WTC11 (cell line): ENCODE measurements at regions not wholly inside any gene's neighbourhood (a gene's known extent, or its start where the extent isn't known, plus 50 kb on each side); places are given as distances from the start of the nearest gene placed in this dataset.

ENCODE experiments used
- CTCF ChIP-seq: fragments of 200-600 bp; IDR thresholded peaks from 2 replicates; pipeline ENCODE4 v1.8.0; 2022; ENCODE audit warnings: antibody characterized with exemption
- FOXJ3 ChIP-seq: sonication (generic); formaldehyde crosslinking; IDR thresholded peaks from 2 replicates; pipeline ENCODE4 v1.9.0; 2021; ENCODE audit warnings: missing genetic modification reagents, mild to moderate bottlenecking, borderline replicate concordance
- GABPB1 ChIP-seq: sonication (generic); formaldehyde crosslinking; IDR thresholded peaks from 2 replicates; pipeline ENCODE4 v1.8.1; 2023; ENCODE audit warnings: mild to moderate bottlenecking, missing genetic modification reagents
- SP1 ChIP-seq: sonication (generic); formaldehyde crosslinking; conservative IDR thresholded peaks from 2 replicates; pipeline ENCODE4 v1.8.1; 2022; ENCODE audit warnings: missing genetic modification reagents
- ZNF416 ChIP-seq: fragments of 250-450 bp; sonication (Bioruptor Pico); IDR thresholded peaks from 2 replicates; pipeline ENCODE4 v1.9.0; 2021; ENCODE audit warnings: mild to moderate bottlenecking, inconsistent platforms
- TF ChIP-seq, protein P1 (sequence below): sonication (generic); formaldehyde crosslinking; IDR thresholded peaks from 2 replicates; pipeline ENCODE4 v1.8.1; 2022; ENCODE audit warnings: mild to moderate bottlenecking, moderate library complexity, missing genetic modification reagents

DNA sequence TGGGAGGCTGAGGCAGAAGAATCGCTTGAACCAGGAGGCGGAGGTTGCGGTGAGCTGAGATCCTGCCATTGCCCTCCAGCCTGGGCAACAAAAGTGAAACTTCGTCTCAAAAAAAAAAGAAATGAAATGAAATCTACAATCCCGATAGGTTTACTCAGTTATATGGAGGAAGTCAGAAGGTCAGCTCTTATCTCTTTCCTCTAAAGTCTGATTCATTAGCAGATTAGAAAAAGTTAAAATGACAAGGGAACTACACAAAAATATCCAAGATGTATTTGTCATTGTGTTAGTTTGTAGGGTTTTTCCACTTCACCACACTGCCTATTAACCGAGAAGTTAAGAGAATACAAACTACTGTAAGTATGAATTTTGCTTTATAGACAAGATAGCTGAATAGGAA, 420.6 kb downstream of the SHQ1 start:
- TF ChIP-seq, protein P1, sequence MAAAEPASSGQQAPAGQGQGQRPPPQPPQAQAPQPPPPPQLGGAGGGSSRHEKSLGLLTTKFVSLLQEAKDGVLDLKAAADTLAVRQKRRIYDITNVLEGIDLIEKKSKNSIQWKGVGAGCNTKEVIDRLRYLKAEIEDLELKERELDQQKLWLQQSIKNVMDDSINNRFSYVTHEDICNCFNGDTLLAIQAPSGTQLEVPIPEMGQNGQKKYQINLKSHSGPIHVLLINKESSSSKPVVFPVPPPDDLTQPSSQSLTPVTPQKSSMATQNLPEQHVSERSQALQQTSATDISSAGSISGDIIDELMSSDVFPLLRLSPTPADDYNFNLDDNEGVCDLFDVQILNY = no peak
- TF ChIP-seq FOXJ3 (no peak), SP1 (no peak), ZNF416 (no peak), GABPB1 (CRISPR knock-in tag) (no peak), CTCF (no peak)
